Activated CD4-positive, alpha-beta T cell treated with anti-CD3 and anti-CD28 coated beads, Interleukin-2, amount 50 U/mL, for 48 hours (primary cell): ENCODE measurements at regions not wholly inside any gene's neighbourhood (a gene's known extent, or its start where the extent isn't known, plus 50 kb on each side); places are given as distances from the start of the nearest gene placed in this dataset.
"Not testable (repeated sequence)": the region's sequence is repeated elsewhere in the genome, so short reads cannot be mapped to it uniquely, and the experiment has no call there.

Source experiments
- DNase-seq, 2 experiments: peaks; one replicate each; pipeline ENCODE4 v3.0.0-alpha.2; 2020

DNA sequence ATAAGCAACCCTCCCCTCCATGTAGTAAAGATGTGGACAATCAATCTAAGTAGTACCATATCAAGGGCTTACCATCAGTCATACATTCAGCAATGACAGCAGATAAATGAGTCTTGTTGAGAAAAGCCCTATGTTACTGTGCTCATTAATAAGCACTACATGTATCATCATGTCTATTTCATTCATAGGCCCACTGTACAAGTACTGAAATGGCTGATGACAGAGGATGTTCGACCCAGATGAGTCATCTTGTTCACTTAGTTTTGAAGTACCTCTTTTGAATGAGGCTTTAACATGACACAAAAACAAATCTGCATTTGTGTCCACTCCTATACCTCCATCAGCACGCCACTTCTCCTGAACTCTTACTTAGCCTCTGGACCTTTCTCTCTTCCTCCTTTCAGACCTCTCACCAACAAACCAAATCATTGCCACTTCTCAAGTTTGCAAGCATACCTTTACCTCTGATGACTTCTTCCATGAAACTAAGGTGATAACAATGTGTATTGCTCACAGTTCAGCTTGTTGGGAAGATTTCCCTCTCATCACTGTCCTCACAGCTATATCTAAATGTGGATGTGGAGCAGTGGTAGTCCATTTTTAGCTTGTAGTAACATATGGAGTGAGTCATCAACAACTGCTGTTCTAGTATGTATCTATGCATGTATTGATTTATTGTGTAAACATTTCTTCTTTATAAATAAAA lies 921.0 kb upstream of the SLC39A10 start:
- DNase-seq = no peak

DNA sequence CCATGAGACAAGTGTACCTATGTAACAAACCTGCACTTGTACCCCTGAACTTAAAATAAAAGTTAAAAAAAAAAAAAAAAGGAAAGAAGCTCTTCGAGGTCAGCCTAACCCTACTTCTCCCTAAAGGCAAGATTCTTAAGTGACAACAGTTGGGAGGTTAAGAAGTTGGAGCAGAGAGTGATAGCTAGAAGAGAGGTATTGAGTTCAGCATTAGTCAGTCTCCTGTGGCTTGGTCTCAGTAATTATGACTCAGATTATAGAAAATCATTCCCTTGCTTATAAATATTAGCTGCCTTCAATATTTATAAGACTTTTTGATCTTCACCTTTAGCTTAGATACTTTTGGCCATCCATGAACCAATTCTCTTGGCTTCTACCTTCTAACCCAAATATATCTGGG lies 926.8 kb upstream of the SLC39A10 start:
- DNase-seq = no peak

- DNase-seq = no peak
Observed at GRCh38 chr2:194725169-194725568, 931.9 kb upstream of the SLC39A10 start.

GRCh38 chr2:194723446-194723845 lies 933.6 kb upstream of the SLC39A10 start:
- no peak for DNase-seq

GRCh38 chr2:194721227-194721626 lies 935.8 kb upstream of the SLC39A10 start:
- no peak for DNase-seq

GRCh38 chr2:194720462-194720861 lies 936.6 kb upstream of the SLC39A10 start:
- DNase-seq = no peak

- no peak for DNase-seq
Observed at GRCh38 chr2:194718881-194719280, 938.1 kb upstream of the SLC39A10 start.

- no peak for DNase-seq
Observed at GRCh38 chr2:194714541-194714940, 942.5 kb upstream of the SLC39A10 start.

GRCh38 chr2:194709840-194710239 lies 947.2 kb upstream of the SLC39A10 start:
- DNase-seq = no peak

DNA sequence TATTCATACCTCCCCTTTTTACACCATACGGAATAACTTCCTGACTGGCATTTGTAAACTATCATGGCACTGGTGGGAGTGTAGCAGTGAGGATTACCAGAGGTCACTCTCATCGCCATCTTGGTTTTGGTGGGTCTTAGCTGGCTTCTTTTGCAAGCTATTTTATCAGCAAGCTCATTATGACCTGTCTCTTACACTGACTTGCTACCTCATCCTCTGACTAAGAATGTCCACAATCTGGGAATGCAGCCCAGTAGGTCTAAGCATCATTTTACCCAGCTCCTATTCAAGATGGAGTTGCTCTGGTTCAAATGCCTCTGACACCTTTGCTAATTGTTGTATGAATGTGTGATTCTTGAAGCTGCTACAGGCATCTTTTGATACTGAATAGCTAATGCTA lies 950.8 kb upstream of the SLC39A10 start:
- DNase-seq = no peak

- DNase-seq = no peak
Observed at GRCh38 chr2:194705398-194705797, 951.6 kb upstream of the SLC39A10 start.

GRCh38 chr2:194700726-194701125 lies 956.3 kb upstream of the SLC39A10 start:
- no peak for DNase-seq

GRCh38 chr2:194700116-194700515 lies 956.9 kb upstream of the SLC39A10 start:
- no peak for DNase-seq

DNA sequence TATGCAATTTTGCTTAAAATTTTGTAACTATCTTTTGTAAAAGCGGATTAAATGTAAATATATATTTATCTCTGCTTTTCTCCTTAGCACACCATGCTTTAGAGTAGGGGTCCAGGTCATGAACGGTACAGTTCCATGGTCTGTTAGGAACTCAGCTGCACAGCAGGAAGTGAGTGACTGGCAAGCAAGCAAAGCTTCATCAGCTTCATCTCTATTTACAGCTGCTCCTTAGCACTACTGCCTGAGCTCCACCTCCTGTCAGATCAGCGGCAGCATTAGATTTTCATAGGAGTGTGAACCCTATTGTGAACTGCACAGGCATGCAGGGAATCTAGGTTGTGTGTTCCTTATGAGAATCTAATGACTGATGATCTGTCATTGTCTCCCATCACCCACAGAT lies 959.0 kb upstream of the SLC39A10 start:
- DNase-seq = no peak

DNA sequence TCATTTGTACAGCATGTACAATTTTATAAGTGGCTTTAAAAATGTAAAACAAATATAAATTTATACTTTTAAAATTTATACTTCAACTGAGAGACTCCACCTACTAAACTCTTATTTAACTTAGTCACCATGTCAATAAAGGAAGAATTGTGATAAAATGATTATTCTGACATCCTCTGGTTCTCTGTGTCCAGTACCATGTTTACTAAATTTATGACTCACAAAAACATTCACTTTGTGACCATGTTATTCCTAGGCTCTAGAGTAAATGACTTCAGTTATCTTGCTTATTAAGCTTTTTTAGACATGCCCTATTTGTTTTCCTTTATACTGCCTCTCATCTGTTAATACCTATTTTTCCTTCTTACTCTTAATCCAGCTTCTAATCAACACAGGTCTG lies 959.6 kb upstream of the SLC39A10 start:
- no peak for DNase-seq

DNA sequence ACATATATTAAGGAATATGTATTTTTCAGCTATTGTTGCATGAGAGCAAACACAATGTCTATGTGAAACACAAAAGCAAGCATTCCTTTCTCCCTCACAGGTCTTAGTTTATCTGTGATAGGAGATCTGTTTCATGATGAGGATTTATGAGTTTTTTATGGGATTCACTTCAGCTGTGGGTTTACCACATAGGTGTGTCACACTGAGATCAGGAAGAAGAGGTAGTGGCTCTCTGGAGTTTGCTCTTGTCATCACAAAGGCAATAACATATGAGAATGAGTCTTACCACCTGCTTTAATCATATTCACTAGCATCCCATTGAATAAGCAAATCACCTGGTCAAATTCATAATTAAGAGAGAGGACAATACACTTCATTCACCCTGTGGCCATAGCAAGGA lies 960.3 kb upstream of the SLC39A10 start:
- DNase-seq = no peak

- no peak for DNase-seq
Observed at GRCh38 chr2:194686569-194686968, 970.5 kb upstream of the SLC39A10 start.

DNA sequence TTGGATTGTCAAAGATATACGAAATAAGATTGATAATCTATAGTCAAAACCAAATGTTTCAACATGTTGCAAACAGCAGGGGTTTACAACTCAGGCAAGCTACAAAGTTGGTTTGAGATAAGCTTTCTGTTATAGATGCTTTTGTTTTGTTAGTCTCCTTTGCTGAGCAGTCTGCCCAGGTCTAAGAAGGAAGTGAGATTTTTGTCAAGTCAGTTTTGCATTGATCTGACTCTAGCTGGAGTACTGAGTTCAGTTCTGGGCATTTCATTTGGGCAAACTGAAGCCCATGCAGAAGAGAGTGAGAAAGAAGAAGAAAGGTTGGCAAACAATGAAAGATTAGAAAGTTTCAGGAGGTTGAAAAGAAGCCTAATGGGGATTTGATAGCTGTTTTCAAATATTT lies 983.0 kb upstream of the SLC39A10 start:
- no peak for DNase-seq

GRCh38 chr2:194672994-194673393 lies 984.0 kb upstream of the SLC39A10 start:
- no peak for DNase-seq

DNA sequence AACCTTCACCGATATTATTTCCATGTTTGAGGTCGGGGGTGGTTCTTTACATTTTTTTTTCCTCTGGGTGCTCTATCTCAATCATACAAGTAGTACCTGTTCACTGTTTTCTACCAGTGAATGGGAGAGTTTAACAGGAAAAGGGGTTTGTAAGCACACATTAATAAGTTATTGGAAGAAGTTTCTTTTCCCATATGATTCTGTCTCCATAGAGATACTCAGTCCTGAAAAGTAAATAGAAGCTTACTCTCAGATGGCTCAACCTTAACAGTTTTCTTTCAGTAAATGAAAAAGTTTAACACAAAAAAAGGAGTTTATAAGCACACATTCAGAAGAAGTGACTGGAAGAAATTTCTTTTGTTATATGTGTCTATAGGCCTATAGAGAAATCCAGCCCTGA lies 995.6 kb upstream of the SLC39A10 start:
- DNase-seq = no peak

- DNase-seq = not testable (repeated sequence)
Observed at GRCh38 chr2:194639057-194639456, 1018.0 kb upstream of the SLC39A10 start.

DNA sequence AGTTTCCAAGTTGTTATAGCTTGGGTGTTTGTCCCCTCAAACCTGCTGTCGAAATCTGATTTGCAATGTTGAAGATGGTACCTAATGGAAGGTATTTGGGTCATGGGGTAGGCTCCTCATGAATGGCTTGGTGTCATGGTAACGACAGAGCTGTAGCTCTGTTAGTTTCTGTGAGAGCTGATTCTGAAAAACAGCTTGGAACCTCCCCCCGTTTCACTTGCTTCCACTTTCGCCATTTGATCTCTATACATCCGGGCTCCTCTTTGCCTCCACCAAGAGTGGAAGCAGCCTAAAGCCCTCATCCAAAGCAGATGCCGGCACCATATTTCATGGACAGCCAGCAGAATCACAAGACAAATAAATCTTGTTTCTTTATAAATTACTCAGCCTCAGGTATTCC lies 1035.1 kb upstream of the SLC39A10 start:
- no peak for DNase-seq

DNA sequence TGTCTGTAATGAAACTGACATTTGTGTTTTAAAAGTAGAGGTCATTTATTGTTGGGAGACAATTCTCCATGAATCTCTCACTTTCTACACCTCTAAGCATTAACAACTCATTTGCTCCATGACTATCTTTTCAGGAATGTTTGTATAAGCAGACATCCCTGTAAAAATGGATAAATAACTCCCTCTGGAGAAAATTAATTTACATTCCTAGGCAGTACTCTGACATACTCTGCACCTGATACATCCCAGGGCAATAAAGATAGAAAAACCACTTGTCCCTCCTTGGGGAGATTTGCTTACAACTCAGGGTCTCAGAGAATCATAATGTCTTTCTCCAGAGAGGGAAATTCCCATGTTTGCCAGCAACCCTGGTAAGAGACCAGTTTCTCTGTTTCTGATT lies 1037.7 kb upstream of the SLC39A10 start:
- DNase-seq = no peak

DNA sequence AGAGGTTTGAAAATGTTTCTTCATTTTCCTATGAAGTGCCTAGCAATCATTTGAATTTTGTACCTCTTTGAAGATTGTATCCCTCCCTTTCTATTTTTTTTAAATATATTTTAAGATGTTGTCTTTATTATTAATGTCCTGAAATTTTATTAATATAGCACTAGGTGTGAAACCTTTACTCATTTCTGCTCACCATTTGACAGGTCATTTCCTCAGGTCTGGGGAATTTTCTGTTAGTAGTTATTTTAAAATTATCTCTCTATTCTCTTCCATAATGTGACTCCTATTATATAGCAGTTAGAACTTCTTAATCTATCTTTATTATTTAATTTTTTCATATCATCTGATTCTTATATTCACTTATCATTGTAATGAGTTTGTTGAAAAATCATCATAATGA lies 1038.6 kb upstream of the SLC39A10 start:
- DNase-seq = no peak

GRCh38 chr2:194616334-194616733 lies 1040.7 kb upstream of the SLC39A10 start:
- DNase-seq = no peak

GRCh38 chr2:194610297-194610696 lies 1046.7 kb upstream of the SLC39A10 start:
- DNase-seq = no peak
